ENCODE measurements at regions not wholly inside any gene's neighbourhood (a gene's known extent, or its start where the extent isn't known, plus 50 kb on each side); places are given as distances from the start of the nearest gene placed in this dataset.

GRCh38 chr5:88660264-88660946, 222.6 kb downstream of the MEF2C start:
- TF ChIP-seq CTCF (IDR thresholded peaks at IDR 0.05) (no peak), EP300 (IDR thresholded peaks at IDR 0.05; ENCODE audit: low read depth) (no peak), POLR2A (IDR thresholded peaks at IDR 0.05) (no peak)

Data from transverse colon (tissue), 3 donors.